ENCODE measurements at regions not wholly inside any gene's neighbourhood (a gene's known extent, or its start where the extent isn't known, plus 50 kb on each side); places are given as distances from the start of the nearest gene placed in this dataset.

DNA sequence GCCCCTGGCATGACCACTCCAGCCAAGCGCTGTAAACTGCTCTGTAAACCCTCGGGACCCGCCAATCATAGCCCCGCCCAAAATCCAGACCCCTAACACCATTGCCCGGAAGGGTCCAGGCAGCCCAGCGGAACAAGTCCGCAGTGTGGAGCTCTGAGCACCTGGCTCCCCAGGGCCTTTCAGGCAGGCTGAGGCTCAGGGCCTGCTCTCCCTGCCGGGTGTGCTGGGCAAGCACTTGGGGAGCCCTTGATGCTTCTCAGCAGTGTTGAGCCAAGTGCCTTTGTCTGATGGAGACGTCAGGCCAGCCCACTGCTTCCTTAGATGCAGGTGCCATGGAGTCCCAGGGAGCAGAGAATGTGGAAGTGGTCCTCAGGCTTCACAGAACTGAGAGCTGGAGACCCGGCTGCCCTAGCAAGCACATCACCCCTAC is 106.2 kb downstream of the TLE3 start:
- TF ChIP-seq, protein P1, sequence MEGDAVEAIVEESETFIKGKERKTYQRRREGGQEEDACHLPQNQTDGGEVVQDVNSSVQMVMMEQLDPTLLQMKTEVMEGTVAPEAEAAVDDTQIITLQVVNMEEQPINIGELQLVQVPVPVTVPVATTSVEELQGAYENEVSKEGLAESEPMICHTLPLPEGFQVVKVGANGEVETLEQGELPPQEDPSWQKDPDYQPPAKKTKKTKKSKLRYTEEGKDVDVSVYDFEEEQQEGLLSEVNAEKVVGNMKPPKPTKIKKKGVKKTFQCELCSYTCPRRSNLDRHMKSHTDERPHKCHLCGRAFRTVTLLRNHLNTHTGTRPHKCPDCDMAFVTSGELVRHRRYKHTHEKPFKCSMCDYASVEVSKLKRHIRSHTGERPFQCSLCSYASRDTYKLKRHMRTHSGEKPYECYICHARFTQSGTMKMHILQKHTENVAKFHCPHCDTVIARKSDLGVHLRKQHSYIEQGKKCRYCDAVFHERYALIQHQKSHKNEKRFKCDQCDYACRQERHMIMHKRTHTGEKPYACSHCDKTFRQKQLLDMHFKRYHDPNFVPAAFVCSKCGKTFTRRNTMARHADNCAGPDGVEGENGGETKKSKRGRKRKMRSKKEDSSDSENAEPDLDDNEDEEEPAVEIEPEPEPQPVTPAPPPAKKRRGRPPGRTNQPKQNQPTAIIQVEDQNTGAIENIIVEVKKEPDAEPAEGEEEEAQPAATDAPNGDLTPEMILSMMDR (IDR thresholded peaks at IDR 0.05; ENCODE audit: low read length), result no peak
- TF ChIP-seq EZH2 (optimal IDR thresholded peaks at IDR 0.05; ENCODE audit: low read depth, low read length) (no peak), EZH2phosphoT487 (IDR thresholded peaks at IDR 0.05; ENCODE audit: low read length) (no peak)

All from MM.1S (cell line).